ENCODE measurements at regions not wholly inside any gene's neighbourhood (a gene's known extent, or its start where the extent isn't known, plus 50 kb on each side); places are given as distances from the start of the nearest gene placed in this dataset.

GRCh38 chr7:31398815-31399214 lies 58.3 kb upstream of the NEUROD6 start:
- DNase-seq: no peak

- DNase-seq: no peak
Measured at GRCh38 chr7:31407178-31407676, 66.7 kb upstream of the NEUROD6 start.

GRCh38 chr7:31408140-31408729 lies 67.7 kb upstream of the NEUROD6 start:
- DNase-seq: peak; percentile 63 to 84

- DNase-seq: no peak
Measured at GRCh38 chr7:31410265-31410664, 69.7 kb upstream of the NEUROD6 start.

GRCh38 chr7:31411416-31411815 lies 70.9 kb upstream of the NEUROD6 start:
- DNase-seq: no peak

- no peak for DNase-seq
Measured at GRCh38 chr7:31413766-31414165, 73.2 kb upstream of the NEUROD6 start.

- DNase-seq: no peak
Measured at GRCh38 chr7:31416381-31416870, 75.9 kb upstream of the NEUROD6 start.

- no peak for DNase-seq
Measured at GRCh38 chr7:31418928-31419327, 78.4 kb upstream of the NEUROD6 start.

GRCh38 chr7:31419505-31420055 lies 79.1 kb upstream of the NEUROD6 start:
- DNase-seq: no peak

GRCh38 chr7:31420948-31421347 lies 80.4 kb upstream of the NEUROD6 start:
- no peak for DNase-seq

- DNase-seq: no peak
Measured at GRCh38 chr7:31421607-31422006, 81.1 kb upstream of the NEUROD6 start.

GRCh38 chr7:31423994-31424393 lies 83.5 kb upstream of the NEUROD6 start:
- DNase-seq: no peak

GRCh38 chr7:31432176-31432575 lies 81.7 kb upstream of the ITPRID1 start:
- DNase-seq: no peak

- no peak for DNase-seq
Measured at GRCh38 chr7:31432836-31433340, 81.0 kb upstream of the ITPRID1 start.

GRCh38 chr7:31437250-31437865 lies 76.5 kb upstream of the ITPRID1 start:
- DNase-seq: no peak

- DNase-seq: no peak
Measured at GRCh38 chr7:31439165-31439564, 74.7 kb upstream of the ITPRID1 start.

GRCh38 chr7:31440511-31440910 lies 73.4 kb upstream of the ITPRID1 start:
- no peak for DNase-seq

GRCh38 chr7:31442626-31443025 lies 71.3 kb upstream of the ITPRID1 start:
- DNase-seq: no peak

GRCh38 chr7:31443457-31443856 lies 70.4 kb upstream of the ITPRID1 start:
- peak in 1 of 2 experiments; percentile 53 for DNase-seq

GRCh38 chr7:31444196-31444595 lies 69.7 kb upstream of the ITPRID1 start:
- no peak for DNase-seq

GRCh38 chr7:31445686-31446355 lies 68.1 kb upstream of the ITPRID1 start:
- DNase-seq: no peak

GRCh38 chr7:31448649-31449048 lies 65.2 kb upstream of the ITPRID1 start:
- DNase-seq: no peak

GRCh38 chr7:31455844-31456243 lies 58.0 kb upstream of the ITPRID1 start:
- no peak for DNase-seq
